Breast epithelium (tissue), 4 donors: ENCODE measurements at regions not wholly inside any gene's neighbourhood (a gene's known extent, or its start where the extent isn't known, plus 50 kb on each side); places are given as distances from the start of the nearest gene placed in this dataset.

Experiments
- DNase-seq, 2 donors: peaks; one replicate each; pipeline ENCODE4 v3.0.0-alpha.2; 2019; ENCODE audit warnings: low spot score in 2 of 2
- H3K27ac ChIP-seq, 2 donors: fragments of 200-600 bp; sonication (generic) in 1 of 2; one replicate each; pipeline ENCODE4 v1.5.1; 2016 to 2019; ENCODE audit warnings: mild to moderate bottlenecking in 1 of 2
- H3K27me3 ChIP-seq, 2 donors: fragments of 200-600 bp; sonication (generic) in 1 of 2; one replicate each; pipeline versions ENCODE4 v1.5.1 to v1.6.0; 2017 to 2019; ENCODE audit warnings: control low read depth in 1 of 2, mild to moderate bottlenecking in 1 of 2
- H3K36me3 ChIP-seq: fragments of 200-600 bp; one replicate; pipeline ENCODE4 v1.5.1; 2019
- H3K4me1 ChIP-seq, 2 donors: fragments of 200-600 bp; sonication (generic); one replicate each; pipeline ENCODE4 v1.5.1; 2016 to 2019; ENCODE audit warnings: control low read depth in 1 of 2
- H3K4me3 ChIP-seq, 3 donors: fragments of 200-600 bp; sonication (generic); 1 replicate in 2 of 3; 2 replicates in 1 of 3; pipeline ENCODE4 v1.5.1; 2016 to 2019; ENCODE audit warnings: mild to moderate bottlenecking in 3 of 3, moderate library complexity in 2 of 3
- H3K9me3 ChIP-seq, 2 donors: fragments of 200-600 bp; sonication (generic) in 1 of 2; one replicate each; pipeline ENCODE4 v1.5.1; 2016 to 2019; ENCODE audit warnings: control low read depth in 1 of 2
- CTCF ChIP-seq, 3 donors: fragments of 450-650 bp; IDR thresholded peaks; one replicate each; pipeline ENCODE4 v1.5.1; 2016 to 2017; ENCODE audit warnings: antibody characterized with exemption in 3 of 3, mild to moderate bottlenecking in 3 of 3, moderate library complexity in 3 of 3
- POLR2A ChIP-seq: fragments of 450-650 bp; IDR thresholded peaks from one replicate; pipeline ENCODE4 v1.6.1; 2016; ENCODE audit warnings: antibody characterized with exemption, mild to moderate bottlenecking, moderate library complexity
- POLR2AphosphoS5 ChIP-seq, 3 donors: sonication (generic); formaldehyde crosslinking; IDR thresholded peaks; one replicate each; pipeline ENCODE4 v1.6.1; 2017; ENCODE audit warnings: antibody characterized with exemption in 3 of 3
- intact Hi-C: fragments of 100-400 bp; cut with DNase I; formaldehyde crosslinking; loops from one replicate; pipeline ENCODE4 v1.15.1; 2023; ENCODE audit warnings: low total_unique reads

- TF ChIP-seq POLR2A (no peak), CTCF (IDR thresholded peaks at IDR 0.05) (no peak), POLR2AphosphoS5 (IDR thresholded peaks at IDR 0.05) (no peak)
- no peaks in the 10 kb centered on the region for H3K36me3 ChIP-seq
- H3K27ac ChIP-seq: no peak overlapping the region
- no peaks in the 10 kb centered on the region for H3K9me3 ChIP-seq
- H3K27me3 ChIP-seq: no peaks in the 10 kb centered on the region
- no peak overlapping the region for H3K4me3 ChIP-seq
- intact Hi-C loops: no loop called here
- no peak for DNase-seq
- no peaks in the 10 kb centered on the region for H3K4me1 ChIP-seq
These were observed 221.2 kb downstream of the MN1 start for GRCh38 chr22:27580311-27580897.

DNA sequence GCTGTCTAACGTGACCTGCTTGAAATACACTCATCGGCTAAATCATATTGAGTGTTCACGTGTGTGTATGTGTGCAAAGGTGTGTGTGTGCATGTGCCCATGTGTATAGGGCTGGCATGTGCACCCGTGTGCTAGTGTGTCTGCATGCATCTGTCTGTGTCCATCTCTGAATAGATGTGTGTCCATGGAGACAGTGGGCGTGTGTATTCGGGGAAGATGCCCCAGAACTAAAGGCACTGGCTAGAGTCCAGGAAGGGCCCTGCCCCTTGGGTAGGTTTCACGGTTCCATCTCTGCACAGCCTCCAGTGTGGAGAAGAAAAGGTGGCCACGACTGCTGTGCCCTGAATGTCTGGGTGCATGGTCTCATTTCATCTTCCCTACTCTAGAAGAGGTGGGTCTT is 220.3 kb downstream of the MN1 start:
- Histone ChIP-seq H3K4me1 (no peaks in the 10 kb centered on the region), H3K27ac (no peak overlapping the region), H3K4me3 (no peak overlapping the region), H3K27me3 (no peaks in the 10 kb centered on the region), H3K9me3 (no peaks in the 10 kb centered on the region), H3K36me3 (no peaks in the 10 kb centered on the region)
- DNase-seq: no peak
- TF ChIP-seq POLR2AphosphoS5 (IDR thresholded peaks at IDR 0.05) (no peak), POLR2A (no peak), CTCF (IDR thresholded peaks at IDR 0.05) (no peak)
- intact Hi-C loops: no loop called here

- Histone ChIP-seq H3K9me3 (no peaks in the 10 kb centered on the region), H3K4me1 (no peaks in the 10 kb centered on the region), H3K36me3 (no peaks in the 10 kb centered on the region), H3K27ac (peak overlapping the region in 1 of 2 donors; percentile 7), H3K27me3 (no peaks in the 10 kb centered on the region), H3K4me3 (no peak overlapping the region)
- peak in 1 of 2 donors; percentile 41 for DNase-seq
- TF ChIP-seq POLR2AphosphoS5 (IDR thresholded peaks at IDR 0.05) (peak in 1 of 3 donors; percentile 42), CTCF (IDR thresholded peaks at IDR 0.05) (no peak)
- intact Hi-C loops: no loop called here
These were observed 219.9 kb downstream of the MN1 start for GRCh38 chr22:27581688-27582087.

DNA sequence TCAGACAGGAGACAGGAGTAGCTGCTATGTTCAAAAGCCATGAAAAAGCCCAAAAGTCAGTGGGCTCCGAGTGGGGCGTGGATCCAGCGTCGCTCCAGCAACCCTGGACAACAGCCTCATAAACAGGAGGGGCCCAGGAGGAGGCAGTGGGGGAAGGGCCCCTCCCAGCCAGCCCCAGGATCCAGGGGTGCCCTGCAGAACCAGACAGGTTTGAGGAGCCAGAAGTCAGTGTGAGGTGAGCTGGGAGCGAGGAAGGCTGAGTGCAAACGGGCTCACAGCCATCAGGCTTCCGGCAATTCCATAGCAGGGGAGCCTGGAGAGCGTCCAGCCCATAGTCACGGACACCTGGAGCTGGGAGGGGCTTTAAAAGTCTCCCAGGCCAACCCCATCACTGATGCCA is 217.7 kb downstream of the MN1 start:
- Histone ChIP-seq H3K4me3 (no peak overlapping the region), H3K36me3 (no peaks in the 10 kb centered on the region), H3K27ac (no peak overlapping the region), H3K27me3 (no peaks in the 10 kb centered on the region), H3K9me3 (no peaks in the 10 kb centered on the region), H3K4me1 (no peaks in the 10 kb centered on the region)
- peak in 1 of 2 donors; percentile 22 for DNase-seq
- TF ChIP-seq POLR2AphosphoS5 (IDR thresholded peaks at IDR 0.05) (no peak), CTCF (IDR thresholded peaks at IDR 0.05) (no peak), POLR2A (no peak)
- intact Hi-C loops: no loop called here

DNA sequence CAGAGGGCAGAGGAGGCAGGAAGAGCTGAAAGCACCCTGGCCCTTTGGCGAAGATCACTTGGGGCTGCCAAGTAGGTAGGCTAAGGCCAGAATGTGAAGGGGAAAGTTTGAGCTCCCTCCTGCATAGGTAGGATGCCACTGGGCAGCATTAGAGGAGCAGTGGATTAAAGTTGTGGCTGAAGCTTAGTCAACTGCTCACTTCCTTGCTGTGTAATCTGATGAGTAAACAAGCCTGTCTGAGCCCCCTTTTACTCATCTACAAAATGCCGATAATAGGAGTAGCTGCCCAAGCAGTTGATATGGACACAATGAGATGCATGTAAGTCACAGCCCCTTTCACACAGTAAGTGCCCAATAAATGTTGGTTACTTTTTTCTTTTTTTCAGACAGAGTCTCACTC is 216.4 kb downstream of the MN1 start:
- no peaks in the 10 kb centered on the region for H3K36me3 ChIP-seq
- H3K4me1 ChIP-seq: no peaks in the 10 kb centered on the region
- no peaks in the 10 kb centered on the region for H3K27me3 ChIP-seq
- DNase-seq: no peak
- intact Hi-C loops: no loop called here
- no peaks in the 10 kb centered on the region for H3K9me3 ChIP-seq
- no peak overlapping the region for H3K4me3 ChIP-seq
- no peak overlapping the region for H3K27ac ChIP-seq
- no peak for TF ChIP-seq POLR2AphosphoS5 (IDR thresholded peaks at IDR 0.05)
- TF ChIP-seq CTCF (IDR thresholded peaks at IDR 0.05): no peak
- TF ChIP-seq POLR2A: no peak
